ENCODE measurements at regions not wholly inside any gene's neighbourhood (a gene's known extent, or its start where the extent isn't known, plus 50 kb on each side); places are given as distances from the start of the nearest gene placed in this dataset.
"Not testable (repeated sequence)": the region's sequence is repeated elsewhere in the genome, so short reads cannot be mapped to it uniquely, and the experiment has no call there.

DNA sequence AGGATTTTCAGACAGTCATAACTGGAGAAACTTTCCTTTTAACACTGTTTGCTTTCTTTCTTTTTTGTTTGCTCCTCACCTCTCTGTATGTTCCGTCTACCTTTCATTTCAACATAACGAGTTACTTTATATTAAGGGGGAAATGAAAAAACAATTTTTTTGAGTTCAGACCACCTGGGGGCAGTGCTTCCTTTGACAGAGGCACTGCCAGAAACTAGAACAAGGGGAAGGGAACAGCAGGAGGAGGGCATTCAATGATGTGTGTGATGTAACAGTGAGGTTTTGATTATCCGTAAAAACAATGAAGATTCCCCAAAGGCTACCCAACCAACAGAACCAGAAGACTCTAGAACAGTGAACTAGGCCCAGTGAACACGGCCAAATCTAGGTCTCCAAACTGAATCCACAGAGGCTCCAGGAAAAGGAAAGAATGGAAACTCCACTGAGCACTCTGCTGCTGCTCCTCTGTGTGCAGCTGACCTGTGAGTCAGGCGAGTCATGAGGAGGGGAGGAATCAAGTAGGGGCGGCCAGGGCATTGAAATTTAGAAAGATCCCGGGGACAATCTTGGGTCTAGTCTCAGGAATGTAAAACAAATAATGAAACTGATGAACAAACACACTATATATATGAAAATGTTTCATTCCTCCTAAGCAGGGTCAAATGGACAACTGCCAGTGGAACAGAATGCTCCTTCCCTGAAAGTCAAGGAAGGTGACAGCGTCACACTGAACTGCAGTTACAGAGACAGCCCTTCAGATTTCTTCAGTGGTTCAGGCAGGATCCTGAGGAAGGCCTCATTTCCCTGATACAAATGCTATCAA, 323.5 kb downstream of the DAD1 start:
- DNase-seq: peak in 1 of 51 donors; percentile 24

DNA sequence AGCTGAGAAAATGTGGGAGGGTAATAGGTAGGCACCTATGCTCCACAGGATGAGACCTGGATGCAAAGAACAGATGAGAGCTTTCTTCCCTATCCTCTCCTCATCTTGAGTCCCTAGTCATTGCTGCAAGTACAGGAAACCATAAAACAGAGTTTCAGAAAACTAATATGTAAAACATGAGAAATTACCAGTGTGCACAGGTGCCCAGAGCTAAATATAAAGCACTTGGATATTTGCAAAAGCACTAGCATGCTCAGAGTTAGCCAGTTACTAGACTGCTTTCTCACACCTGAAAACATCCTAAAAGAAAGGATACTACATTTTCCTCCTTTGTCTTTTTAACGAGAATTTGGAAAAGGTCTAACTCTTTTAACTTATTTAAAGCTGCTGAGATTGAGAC, 324.3 kb downstream of the DAD1 start:
- DNase-seq: no peak

DNA sequence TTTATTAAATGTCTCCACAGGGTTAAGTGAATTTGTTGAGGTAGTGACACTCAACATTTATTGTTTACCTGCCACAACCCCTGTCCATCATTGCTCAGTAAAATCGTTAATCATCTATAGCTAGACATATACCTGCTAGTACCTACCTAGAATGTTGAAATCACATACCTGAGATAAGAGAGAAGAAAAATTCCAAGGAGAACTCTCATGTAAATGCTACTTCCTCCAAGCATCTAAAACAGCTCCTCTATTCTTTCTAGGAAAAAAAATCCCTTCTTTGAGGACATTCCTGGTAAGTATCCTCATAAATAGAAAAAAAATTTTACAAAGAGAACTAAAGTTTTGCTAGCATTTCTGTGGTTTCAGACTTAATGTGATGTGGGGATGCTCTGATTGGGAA, 325.1 kb downstream of the DAD1 start:
- DNase-seq: no peak

DNA sequence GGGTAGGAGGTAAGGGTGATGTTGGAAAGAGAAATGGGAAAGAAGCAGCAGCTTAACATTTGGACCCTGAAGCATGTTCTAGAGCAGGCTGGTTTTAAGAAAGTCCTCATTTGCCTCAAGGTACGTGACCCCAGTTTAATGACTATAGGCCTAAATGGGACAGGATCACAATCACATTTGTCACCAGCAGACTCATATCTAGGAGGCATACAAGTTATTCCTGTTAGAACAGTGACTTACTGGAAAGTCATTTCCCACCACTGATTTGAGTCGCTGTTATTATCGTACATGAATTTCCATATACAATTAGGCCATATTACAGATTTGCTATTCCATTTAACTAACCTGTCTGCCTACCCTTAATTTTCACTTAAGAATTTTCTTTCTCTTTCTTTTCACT, 326.1 kb downstream of the DAD1 start:
- DNase-seq: no peak

DNA sequence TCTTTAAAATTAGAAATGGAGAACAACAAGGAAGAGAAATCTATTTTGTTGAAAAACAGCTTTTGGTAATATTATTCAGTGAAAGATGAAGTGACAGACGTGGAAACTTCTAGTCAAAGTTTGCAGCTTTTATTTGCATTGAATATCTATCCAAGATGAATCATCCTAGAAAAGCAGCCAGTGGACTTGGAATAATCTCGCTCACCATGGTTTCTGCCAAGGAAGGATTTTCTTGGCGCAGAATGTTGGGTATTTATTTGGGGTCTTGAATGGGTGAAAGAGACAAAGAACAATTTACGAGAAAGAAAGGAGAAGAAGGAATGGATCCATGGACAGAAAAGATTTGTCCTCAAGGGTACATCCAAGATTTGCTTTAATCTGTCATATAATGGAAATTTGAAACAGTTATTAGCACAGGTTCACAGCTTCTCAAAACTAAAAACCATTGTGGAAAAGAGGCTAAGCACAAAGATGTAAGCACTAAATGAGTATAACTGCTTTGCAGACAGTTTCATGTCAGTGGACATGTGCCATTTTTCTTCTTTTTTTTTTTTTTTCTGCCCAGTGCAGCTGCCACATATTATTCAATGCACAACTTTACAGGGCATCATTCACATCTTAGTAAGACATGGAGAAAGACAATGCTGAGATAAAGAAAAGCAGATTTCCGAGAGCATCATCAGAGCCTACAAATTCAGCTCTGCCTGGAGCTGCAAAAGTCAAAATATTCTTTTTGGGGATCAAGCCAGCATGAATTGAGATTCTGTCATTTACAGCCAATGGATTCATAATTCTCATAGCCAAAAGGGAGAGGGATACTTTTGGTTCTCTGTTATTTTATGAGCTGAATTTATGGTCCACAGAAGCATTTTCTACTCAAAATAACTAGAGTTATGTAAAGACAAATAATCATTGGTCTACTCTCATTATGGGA, 333.7 kb downstream of the DAD1 start:
- DNase-seq: peak in 3 of 51 donors; percentile 1 to 24 (median 9)

DNA sequence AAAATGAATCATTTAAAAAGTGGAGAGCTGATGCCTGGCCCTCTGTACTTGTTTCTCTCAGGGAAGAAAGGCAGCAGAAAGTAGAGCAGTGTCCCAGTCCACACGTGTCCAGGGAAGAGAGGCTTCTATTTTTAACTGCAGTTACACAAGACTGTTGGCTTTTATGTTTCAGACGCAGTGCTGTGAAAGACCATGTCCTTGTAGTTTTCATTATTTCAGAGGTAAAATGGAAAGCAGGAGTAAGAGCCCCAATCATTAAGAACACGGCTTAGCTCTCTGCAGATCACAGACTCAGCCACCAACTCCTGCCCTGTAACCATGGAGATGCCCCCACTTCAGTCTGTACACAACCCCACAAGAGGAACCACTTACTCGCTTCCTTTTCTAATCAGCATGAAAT, 336.3 kb downstream of the DAD1 start:
- peak in 10 of 51 donors; percentile 3 to 51 (median 34) for DNase-seq

DNA sequence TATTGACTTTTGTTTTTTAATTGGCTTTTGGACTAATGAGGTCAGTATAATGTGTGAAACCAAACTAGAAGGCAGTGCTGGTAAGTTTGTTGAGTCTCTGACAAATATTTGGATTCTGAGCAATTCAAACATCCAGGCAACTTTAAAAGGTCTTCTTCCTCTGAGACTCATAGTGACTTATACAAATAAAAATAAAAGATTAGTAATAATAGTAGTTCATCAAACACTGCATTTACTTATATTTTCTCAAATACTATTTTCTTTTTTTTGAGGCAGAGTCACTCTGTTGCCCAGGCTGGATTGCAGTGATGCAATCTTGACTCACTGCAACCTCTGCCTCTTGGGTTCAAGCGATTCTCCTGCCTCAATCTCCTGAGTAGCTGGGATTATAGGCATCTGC, 337.9 kb downstream of the DAD1 start:
- DNase-seq: no peak

DNA sequence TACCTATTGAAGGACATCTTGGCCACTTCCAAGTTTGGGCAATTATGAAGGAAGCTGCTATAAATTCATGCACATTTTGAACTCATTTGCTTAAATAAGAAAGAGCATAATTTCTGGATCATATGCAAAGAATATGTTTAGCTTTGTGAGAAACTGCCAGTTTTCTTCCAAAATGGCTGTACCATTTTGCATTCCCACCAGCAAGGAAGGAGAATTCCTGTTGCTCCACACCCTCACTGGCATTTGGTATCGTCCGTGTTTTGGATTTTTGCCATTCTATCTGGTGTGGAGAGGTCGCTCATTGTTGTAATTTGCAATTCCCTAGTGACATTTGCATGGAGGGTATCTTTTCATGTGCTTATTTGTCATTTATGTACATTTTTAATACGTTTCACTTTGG, 339.3 kb downstream of the DAD1 start:
- no peak for DNase-seq

DNA sequence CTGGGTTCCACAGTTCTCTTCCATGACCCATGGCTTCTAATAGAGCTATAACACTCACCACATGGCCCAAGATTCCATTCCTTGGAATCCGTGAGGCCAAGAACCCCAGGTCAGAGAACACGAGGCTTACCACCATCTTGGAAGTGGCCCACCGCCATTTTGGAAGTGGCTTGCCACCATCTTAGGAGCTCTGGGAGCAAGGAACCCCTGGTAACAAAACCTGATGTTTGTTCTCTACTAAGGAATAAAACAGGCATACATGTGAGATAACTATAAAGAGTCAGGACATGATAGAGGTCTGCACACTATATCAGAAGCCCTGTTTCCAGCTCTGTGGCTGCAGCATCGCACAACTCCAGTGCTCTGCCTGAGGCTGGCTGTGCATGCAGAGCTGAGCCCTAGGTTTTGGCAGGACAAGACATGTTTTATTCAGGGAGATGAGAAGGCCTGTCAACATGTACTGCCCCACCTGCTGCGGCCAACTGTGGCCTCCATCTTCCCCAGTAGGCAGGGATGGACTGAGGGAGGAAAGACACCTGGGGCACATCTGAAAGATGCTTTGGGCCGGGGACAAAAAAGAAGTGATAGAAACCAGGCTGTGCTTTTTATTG, 344.9 kb downstream of the DAD1 start:
- no peak for DNase-seq

DNA sequence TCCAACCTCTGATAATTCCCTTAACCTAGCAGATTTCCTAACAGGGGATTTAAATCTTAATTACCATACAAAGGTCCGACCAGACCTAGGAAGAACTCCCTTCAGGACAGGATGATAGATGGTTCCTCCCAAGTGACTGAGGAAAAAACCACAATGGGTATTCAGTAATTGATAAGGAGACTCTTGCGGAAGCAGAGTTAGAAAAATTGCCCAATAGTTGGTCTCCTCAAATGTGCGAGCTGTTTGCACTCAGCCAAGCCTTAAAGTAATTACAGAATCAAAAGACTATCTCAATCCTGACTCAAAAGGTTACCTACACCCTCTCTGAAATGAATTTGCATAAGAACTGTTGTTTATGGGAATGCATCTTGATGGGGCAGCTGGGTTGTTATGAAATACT, 350.7 kb downstream of the DAD1 start:
- not testable (repeated sequence) for DNase-seq

DNA sequence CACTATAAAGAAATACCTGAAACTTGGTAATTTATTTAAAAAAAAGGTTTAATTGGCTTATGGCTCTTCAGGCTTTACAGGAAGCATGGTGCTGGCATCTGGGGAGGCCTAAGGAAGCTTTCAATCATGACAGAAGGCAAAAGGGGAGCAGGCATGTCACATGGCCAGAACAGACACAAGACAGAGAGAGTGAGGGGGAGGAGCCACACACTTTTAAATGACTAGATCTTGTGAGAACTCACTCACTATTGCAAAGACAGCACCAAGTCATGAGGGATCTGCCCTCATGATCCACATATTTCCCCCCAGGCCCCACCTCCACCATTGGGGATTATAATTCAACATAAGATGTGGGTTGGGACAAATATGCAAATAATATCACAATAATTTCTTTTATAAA, 355.6 kb downstream of the DAD1 start:
- no peak for DNase-seq

DNA sequence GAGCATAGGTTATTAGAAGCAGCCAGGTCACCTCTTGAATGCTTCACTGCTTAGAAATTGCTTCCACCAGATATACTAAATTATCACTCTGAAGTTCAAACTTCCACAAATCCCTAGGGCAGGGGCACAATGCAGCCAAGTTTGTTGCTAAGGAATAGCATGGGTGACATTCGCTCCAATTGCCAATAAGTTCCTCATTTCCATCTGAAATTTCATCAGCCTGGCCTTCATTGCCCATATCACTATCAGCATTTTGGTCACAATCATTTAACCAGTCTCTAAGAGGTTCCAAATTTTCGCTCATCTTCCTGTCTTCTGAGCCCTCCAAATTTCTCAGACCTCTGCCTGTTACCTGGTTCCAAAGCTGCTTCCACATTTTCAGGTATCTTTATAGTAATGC, 356.1 kb downstream of the DAD1 start:
- no peak for DNase-seq

DNA sequence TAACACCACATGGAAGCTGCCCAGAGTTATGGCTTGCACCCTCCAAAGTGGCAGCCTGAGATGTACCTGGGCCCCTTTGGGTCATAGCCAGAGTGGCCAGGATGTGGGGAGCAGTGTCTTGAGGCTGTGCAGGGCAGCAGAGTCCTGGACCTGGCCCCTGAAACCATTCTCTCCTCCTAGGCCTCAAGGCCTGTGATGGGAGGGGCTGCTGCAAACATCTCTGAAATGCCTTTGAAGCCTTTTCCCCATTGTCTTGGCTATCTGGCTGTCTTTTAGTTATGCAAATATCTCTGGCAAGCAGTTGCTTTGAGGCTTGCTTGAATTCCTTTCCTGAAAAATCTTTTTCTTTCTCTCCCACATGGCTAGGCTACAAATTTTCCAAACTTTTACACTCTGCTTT, 356.5 kb downstream of the DAD1 start:
- DNase-seq: no peak

DNA sequence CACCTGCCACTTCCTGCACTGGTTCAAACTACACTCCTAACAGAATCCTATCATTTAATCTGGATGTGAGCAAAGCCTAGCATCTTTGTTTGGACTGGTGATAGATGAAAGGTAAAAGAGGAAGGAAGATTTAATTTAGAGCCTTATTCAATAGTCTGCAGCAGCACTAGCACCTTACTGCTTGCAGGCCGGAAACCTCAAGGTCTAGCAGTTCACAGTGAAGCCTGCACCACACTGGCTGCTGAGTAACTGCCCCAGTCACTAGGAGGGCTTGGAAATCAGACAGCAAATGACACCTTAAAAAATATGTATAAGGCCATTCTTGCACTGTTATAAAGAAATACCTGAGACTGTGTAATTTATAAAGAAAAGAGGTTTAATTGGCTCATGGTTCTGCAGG, 358.0 kb downstream of the DAD1 start:
- DNase-seq: no peak

DNA sequence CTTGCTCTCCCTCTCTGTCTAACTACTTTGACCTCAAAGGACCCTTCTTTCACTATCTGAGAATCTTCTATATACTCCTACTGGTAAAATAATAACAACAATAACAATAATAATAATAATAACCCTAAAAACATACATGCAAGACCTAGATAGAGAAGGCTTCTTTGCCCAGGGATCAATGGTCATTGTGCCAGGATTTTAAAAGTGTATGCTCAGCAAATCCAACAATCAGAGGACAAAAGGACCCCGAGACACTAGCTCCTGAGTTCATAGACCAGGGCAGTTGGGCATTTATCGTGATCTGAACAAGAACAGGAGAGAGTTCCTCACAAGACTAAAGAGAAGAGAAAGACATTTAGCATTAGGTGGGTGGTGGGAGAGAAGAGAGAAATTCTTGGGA, 358.5 kb downstream of the DAD1 start:
- no peak for DNase-seq

DNA sequence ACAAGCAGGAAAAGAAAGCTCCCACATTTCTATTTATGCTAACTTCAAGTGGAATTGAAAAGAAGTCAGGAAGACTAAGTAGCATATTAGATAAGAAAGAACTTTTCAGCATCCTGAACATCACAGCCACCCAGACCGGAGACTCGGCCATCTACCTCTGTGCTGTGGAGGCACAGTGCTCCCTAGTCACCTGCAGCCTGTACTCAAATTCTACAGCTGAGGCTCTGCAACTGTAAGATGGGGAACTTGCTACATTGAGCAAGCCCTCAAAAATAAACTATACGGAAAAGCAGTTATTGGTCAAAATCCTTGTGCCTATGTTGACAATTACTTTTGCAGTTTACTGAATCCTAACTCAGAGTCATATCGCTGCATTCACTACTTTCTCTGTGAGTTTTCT, 361.9 kb downstream of the DAD1 start:
- no peak for DNase-seq

DNA sequence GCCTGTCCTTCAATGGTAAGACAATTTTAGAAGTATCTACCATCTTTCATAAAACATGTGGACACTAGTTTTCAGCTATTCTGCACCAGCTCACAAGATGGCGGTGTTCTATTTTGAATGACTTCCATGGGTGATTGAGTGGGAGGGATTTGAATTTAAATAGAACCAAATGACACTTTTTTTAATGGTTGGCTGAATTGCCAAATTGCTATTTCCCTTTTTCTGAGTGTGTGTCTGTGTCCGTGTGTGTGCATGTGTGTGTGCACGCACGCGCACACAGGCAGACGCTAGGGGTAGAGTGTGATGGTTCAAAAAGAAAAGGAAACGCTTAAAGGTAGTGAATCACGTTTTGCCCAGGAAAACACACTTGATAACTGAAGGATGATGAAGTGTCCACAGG, 362.6 kb downstream of the DAD1 start:
- no peak for DNase-seq

DNA sequence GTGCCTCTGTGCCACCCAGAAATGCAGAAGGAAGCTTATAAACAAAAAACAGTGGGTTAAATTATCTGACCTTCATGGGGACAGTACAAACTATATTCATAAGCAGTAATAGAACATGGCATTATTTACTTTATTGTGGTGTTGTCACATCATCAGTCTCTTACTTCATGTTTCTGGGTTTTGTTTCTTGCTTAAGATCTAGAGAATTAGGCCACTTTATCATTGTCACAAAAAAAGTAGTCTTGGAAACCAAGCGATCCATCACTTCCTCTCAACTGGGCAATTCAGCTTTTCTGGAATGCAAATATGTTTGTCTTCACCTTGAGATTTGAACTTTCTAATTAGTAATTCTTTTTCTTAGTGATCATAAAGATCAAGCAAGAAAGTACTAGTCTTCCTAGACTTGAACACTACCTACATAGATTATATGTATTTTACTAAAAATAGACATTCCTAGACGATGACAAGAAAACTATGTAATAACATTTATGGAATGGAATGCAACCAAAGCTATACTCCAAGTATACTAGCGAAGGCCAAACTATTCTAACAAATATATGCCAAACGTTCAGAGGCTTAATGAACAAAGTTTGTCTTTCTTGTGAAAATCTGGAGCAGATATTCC, 363.4 kb downstream of the DAD1 start:
- no peak for DNase-seq

DNA sequence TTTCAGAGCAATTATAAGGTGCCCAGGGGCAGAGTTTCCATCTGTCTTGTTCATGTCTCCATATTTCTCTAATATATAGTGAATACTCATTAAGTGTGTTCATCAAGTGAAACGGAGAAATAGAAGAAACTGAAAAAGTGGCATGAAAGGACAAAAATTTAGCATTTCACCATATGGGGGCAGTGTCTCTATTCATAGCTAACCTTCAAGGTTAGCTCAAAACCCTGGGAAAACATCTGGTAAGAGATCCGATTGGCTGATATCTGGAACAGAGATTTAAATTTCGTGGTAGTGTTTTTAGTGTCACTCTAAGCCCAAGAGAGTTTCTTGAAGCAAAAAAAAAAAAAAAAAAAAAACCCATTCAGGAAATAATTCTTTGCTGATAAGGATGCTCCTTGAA, 367.5 kb downstream of the DAD1 start:
- DNase-seq: no peak

DNA sequence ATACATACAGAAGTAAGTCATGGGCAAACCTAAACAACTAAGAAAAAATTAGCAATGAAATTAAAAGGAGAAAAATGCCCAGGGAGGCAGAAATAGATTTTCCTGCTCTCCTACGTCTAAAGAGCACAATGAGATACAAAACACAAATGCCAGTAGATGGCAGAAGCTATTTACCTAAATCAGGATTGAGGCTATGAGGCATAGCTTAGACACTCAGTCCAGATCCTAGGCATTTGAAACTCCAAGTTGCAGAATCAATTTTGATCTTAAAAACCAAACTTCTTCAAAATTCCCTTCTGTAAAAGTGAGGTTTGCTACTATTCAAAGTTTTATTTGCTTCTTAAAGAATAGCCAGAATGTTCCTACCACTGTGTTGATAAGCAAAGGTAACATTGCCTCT, 368.6 kb downstream of the DAD1 start:
- no peak for DNase-seq

DNA sequence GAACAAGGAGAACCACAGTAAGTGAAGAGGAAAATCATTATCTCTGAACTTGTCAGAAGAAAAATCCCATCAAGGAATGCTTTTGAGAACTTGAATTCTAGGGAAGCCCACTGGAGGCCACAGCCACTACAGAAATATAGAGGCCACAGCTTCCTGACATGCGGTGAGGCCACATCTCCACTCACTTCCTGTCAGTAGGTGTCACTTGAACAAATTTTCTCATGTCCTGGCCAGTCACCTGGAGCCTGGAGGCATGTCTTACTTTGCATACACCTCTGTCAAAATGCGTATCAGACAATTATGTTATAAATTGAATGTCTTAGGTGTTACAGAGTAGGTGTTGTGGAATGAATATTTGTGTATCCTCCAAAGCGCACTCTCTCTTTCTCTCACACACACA, 370.3 kb downstream of the DAD1 start:
- DNase-seq: no peak

DNA sequence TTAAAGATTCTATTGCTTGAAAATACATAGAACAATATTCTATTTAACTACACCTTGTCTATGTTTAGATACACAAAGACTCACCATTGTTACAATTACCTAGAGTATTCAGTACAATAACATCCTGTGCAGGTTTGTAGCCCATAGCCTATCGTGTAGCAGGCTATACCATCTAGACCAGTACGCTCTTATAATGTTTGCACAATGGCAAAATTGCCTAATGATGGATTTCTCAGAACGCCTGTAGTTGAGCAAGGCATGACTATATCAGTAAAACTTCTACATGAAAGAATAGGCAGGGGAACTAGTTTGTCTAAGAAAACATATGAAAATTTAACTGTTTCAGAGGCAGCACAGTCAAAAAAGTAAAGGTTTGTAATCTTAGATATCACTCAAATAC, 375.9 kb downstream of the DAD1 start:
- DNase-seq: no peak
